H9 (cell line): ENCODE measurements at regions not wholly inside any gene's neighbourhood (a gene's known extent, or its start where the extent isn't known, plus 50 kb on each side); places are given as distances from the start of the nearest gene placed in this dataset.

ENCODE experiments used
- DNase-seq: peaks from one replicate; pipeline ENCODE4 v3.0.0-alpha.2; 2017
- H2AFZ ChIP-seq: one replicate; pipeline ENCODE4 v1.6.1; 2013; ENCODE audit warnings: mild to moderate bottlenecking, low read length, control low read depth, moderate library complexity
- H2AK5ac ChIP-seq: 2 replicates; pipeline ENCODE4 v1.6.1; 2013; ENCODE audit warnings: low read length, control low read depth, mixed read lengths; ENCODE audit not compliant: insufficient read length
- H2BK120ac ChIP-seq: one replicate; pipeline ENCODE4 v1.6.1; 2013; ENCODE audit warnings: low read depth, mild to moderate bottlenecking, low read length, control low read depth, inconsistent platforms; ENCODE audit not compliant: poor library complexity, severe bottlenecking
- H2BK12ac ChIP-seq: 2 replicates; pipeline ENCODE4 v1.6.1; 2013; ENCODE audit warnings: low read length, control low read depth, mixed read lengths, low read depth; ENCODE audit not compliant: insufficient read length
- H2BK15ac ChIP-seq: 2 replicates; pipeline ENCODE4 v1.6.1; 2013; ENCODE audit warnings: low read depth, low read length, control low read depth
- H2BK20ac ChIP-seq: one replicate; pipeline ENCODE4 v1.6.1; 2013; ENCODE audit warnings: low read depth, mild to moderate bottlenecking, low read length, control low read depth, inconsistent platforms; ENCODE audit not compliant: poor library complexity, severe bottlenecking
- H2BK5ac ChIP-seq: 2 replicates; pipeline ENCODE4 v1.6.1; 2013; ENCODE audit warnings: low read length, control low read depth, mixed read lengths; ENCODE audit not compliant: insufficient read length
- H3K14ac ChIP-seq: 2 replicates; pipeline ENCODE4 v1.6.1; 2013; ENCODE audit warnings: low read length, control low read depth; ENCODE audit not compliant: insufficient read depth
- H3K18ac ChIP-seq: 2 replicates; pipeline ENCODE4 v1.6.1; 2013; ENCODE audit warnings: low read depth, mild to moderate bottlenecking, mixed read lengths, low read length, control low read depth; ENCODE audit not compliant: insufficient read length
- H3K23ac ChIP-seq: 2 replicates; pipeline ENCODE4 v1.6.1; 2013; ENCODE audit warnings: low read length, control low read depth, mixed read lengths, low read depth; ENCODE audit not compliant: insufficient read length
- H3K23me2 ChIP-seq: 2 replicates; pipeline ENCODE4 v1.6.1; 2013; ENCODE audit warnings: low read depth, mild to moderate bottlenecking, mixed read lengths, low read length, control low read depth; ENCODE audit not compliant: insufficient read length, poor library complexity, severe bottlenecking
- H3K27ac ChIP-seq: 2 replicates; pipeline ENCODE4 v1.5.1; 2013; ENCODE audit warnings: low read length, control low read depth, mixed read lengths, low read depth; ENCODE audit not compliant: insufficient read length
- H3K27me3 ChIP-seq: 2 replicates; pipeline ENCODE4 v1.6.1; 2013; ENCODE audit warnings: low read length, control low read depth, inconsistent platforms; ENCODE audit not compliant: insufficient read depth
- H3K4ac ChIP-seq: 2 replicates; pipeline ENCODE4 v1.6.1; 2013; ENCODE audit warnings: low read depth, mild to moderate bottlenecking, control low read depth, inconsistent platforms, low read length, moderate library complexity
- H3K4me1 ChIP-seq: 2 replicates; pipeline ENCODE4 v1.6.1; 2013; ENCODE audit warnings: low read length, control low read depth, inconsistent platforms; ENCODE audit not compliant: insufficient read depth
- H3K4me2 ChIP-seq: 2 replicates; pipeline ENCODE4 v1.6.1; 2013; ENCODE audit warnings: low read length, control low read depth, mixed read lengths; ENCODE audit not compliant: insufficient read length, insufficient read depth
- H3K56ac ChIP-seq: 2 replicates; pipeline ENCODE4 v1.6.1; 2013; ENCODE audit warnings: low read depth, mild to moderate bottlenecking, mixed read lengths, low read length, control low read depth; ENCODE audit not compliant: insufficient read length
- H3K79me1 ChIP-seq: 2 replicates; pipeline ENCODE4 v1.6.1; 2013; ENCODE audit warnings: low read depth, mild to moderate bottlenecking, moderate library complexity, low read length, control low read depth, inconsistent platforms; ENCODE audit not compliant: insufficient read depth, poor library complexity, severe bottlenecking
- H3K79me2 ChIP-seq: 2 replicates; pipeline ENCODE4 v1.6.1; 2013; ENCODE audit warnings: low read length, control low read depth, inconsistent platforms; ENCODE audit not compliant: insufficient read depth
- H3K9ac ChIP-seq: 2 replicates; pipeline ENCODE4 v1.6.1; 2013; ENCODE audit warnings: low read length, control low read depth, mixed read lengths; ENCODE audit not compliant: insufficient read length; ENCODE audit errors: extremely low read depth
- H3K9me3 ChIP-seq: one replicate; pipeline ENCODE4 v1.6.1; 2013; ENCODE audit warnings: low read depth, low read length, inconsistent platforms; ENCODE audit not compliant: control insufficient read depth
- H3T11ph ChIP-seq: one replicate; pipeline ENCODE4 v1.6.1; 2013; ENCODE audit warnings: mild to moderate bottlenecking, low read length, control low read depth, inconsistent platforms
- H4K20me1 ChIP-seq: one replicate; pipeline ENCODE4 v1.6.1; 2013; ENCODE audit not compliant: control insufficient read depth, insufficient read length, insufficient read depth
- H4K5ac ChIP-seq: 2 replicates; pipeline ENCODE4 v1.6.1; 2013; ENCODE audit warnings: low read depth, mild to moderate bottlenecking, mixed read lengths, low read length, control low read depth; ENCODE audit not compliant: insufficient read length
- H4K8ac ChIP-seq: replicated peaks from 2 replicates; pipeline ENCODE4 v1.6.1; 2013; ENCODE audit warnings: low read length, control low read depth, mixed read lengths, low read depth; ENCODE audit not compliant: insufficient read length
- H4K91ac ChIP-seq: 2 replicates; pipeline ENCODE4 v1.6.1; 2013; ENCODE audit warnings: low read depth, mild to moderate bottlenecking, moderate library complexity, mixed read lengths, low read length, control low read depth; ENCODE audit not compliant: insufficient read length
- H3K27ac Mint-ChIP-seq, 3 experiments: 2 replicates in 2 of 3; 3 replicates in 1 of 3; pipeline ENCODE4 v1.8.0; 2020 to 2021; ENCODE audit warnings: mixed read lengths in 3 of 3, mild to moderate bottlenecking in 1 of 3, moderate library complexity in 1 of 3
- H3K27me3 Mint-ChIP-seq: 2 replicates; pipeline ENCODE4 v1.8.0; 2021; ENCODE audit warnings: low read depth, mild to moderate bottlenecking, moderate library complexity, mixed read lengths
- H3K36me3 Mint-ChIP-seq, 3 experiments: 2 replicates in 2 of 3; 3 replicates in 1 of 3; pipeline ENCODE4 v1.8.0; 2020 to 2021; ENCODE audit warnings: low read depth in 3 of 3, mixed read lengths in 3 of 3; ENCODE audit not compliant: insufficient read depth in 1 of 3
- H3K4me1 Mint-ChIP-seq, 2 experiments: 2 replicates each; pipeline ENCODE4 v1.8.0; 2020; ENCODE audit warnings: mixed read lengths in 2 of 2
- H3K4me3 Mint-ChIP-seq, 2 experiments: 2 replicates in 1 of 2; 3 replicates in 1 of 2; pipeline ENCODE4 v1.8.0; 2020 to 2021; ENCODE audit warnings: mild to moderate bottlenecking in 2 of 2, mixed read lengths in 2 of 2, moderate library complexity in 1 of 2
- H3K9me3 Mint-ChIP-seq, 2 experiments: 2 replicates in 1 of 2; 3 replicates in 1 of 2; pipeline ENCODE4 v1.8.0; 2020; ENCODE audit warnings: mild to moderate bottlenecking in 2 of 2, mixed read lengths in 2 of 2, moderate library complexity in 1 of 2
- CTCF ChIP-seq: fragments of 200-600 bp; sonication (generic); conservative IDR thresholded peaks from 3 replicates; pipeline ENCODE4 v1.8.0; 2021; ENCODE audit warnings: antibody characterized with exemption, mild to moderate bottlenecking
- WGBS: extraction: QIAGEN DNeasy Blood & Tissue Kit; methylation state at CpG from one replicate; pipeline ENCODE4 v1.1.7; 2013; ENCODE audit warnings: missing lambda C conversion rate, low lambda C conversion rate, mixed read lengths; ENCODE audit not compliant: insufficient read length; ENCODE audit errors: extremely low coverage; 5-methylcytosine and 5-hydroxymethylcytosine counted together

GRCh38 chr1:5256793-5257192 lies 602.4 kb downstream of the AJAP1 start:
- peaks cover 16 to 19% (median 17%) of the 10 kb centered on the region in 3 experiments for H3K36me3 Mint-ChIP-seq
- no peaks in the 10 kb centered on the region for H3K4me1 Mint-ChIP-seq
- peaks cover 4% of the 10 kb centered on the region for H3K23me2 ChIP-seq

More at GRCh38 chr1:5256793-5257192, 602.4 kb downstream of the AJAP1 start:
- H3K27ac ChIP-seq: no peak overlapping the region
- H3K79me2 ChIP-seq: no peaks in the 10 kb centered on the region
- H3K9me3 ChIP-seq: peaks cover 3% of the 10 kb centered on the region
- H3T11ph ChIP-seq: no peak overlapping the region
- no peak overlapping the region for H2BK12ac ChIP-seq
- WGBS: no CpG with 5 or more reads among the region's 2 CpGs
- H4K91ac ChIP-seq: no peak overlapping the region
- Mint-ChIP-seq H3K4me3 (no peak overlapping the region), H3K27me3 (peaks cover 47% of the 10 kb centered on the region), H3K9me3 (peaks cover 35 to 40% of the 10 kb centered on the region in 2 experiments), H3K27ac (no peak overlapping the region)
- H4K20me1 ChIP-seq: no peaks in the 10 kb centered on the region
- no peak overlapping the region for H3K18ac ChIP-seq
- no peak overlapping the region for H3K14ac ChIP-seq
- H2BK120ac ChIP-seq: no peak overlapping the region
- no peak overlapping the region for H3K4ac ChIP-seq
- TF ChIP-seq CTCF: no peak
- H2AK5ac ChIP-seq: no peak overlapping the region
- no peak overlapping the region for H3K9ac ChIP-seq
- DNase-seq: no peak
- H4K5ac ChIP-seq: no peak overlapping the region
- H3K4me1 ChIP-seq: no peaks in the 10 kb centered on the region
- H3K27me3 ChIP-seq: no peaks in the 10 kb centered on the region
- no peak overlapping the region for H4K8ac ChIP-seq
- H2BK15ac ChIP-seq: no peak overlapping the region
- no peak overlapping the region for H3K23ac ChIP-seq
- H3K56ac ChIP-seq: no peak overlapping the region
- H3K4me2 ChIP-seq: no peak overlapping the region
- H2AFZ ChIP-seq: no peak overlapping the region
- no peak overlapping the region for H2BK20ac ChIP-seq
- no peaks in the 10 kb centered on the region for H3K79me1 ChIP-seq
- H2BK5ac ChIP-seq: no peak overlapping the region
